ENCODE measurements at regions not wholly inside any gene's neighbourhood (a gene's known extent, or its start where the extent isn't known, plus 50 kb on each side); places are given as distances from the start of the nearest gene placed in this dataset.

DNA sequence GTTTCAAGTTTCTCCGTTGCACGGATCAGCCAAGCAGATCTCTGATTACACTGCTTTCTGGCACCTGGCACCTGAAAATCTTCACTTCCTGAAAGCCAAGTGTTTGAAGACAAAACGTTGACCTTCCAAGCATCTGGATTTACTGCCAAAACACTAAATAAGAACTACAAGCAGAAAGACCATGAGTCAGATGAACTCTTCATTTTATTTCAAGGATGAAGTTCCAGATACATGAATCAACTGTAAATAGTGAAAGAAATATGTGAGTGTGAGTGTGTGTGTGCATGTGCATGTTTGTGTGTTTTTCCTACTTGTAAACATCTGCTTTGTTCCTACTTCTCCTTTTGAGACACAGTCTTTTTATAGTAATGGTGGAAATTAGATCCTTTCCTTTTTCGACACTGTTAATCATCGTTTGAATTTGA is 60.0 kb upstream of the DTNA start:
- no peak overlapping the region for H3K27ac ChIP-seq (ENCODE audit: low read depth, low read length)

More for the DNA sequence above, 60.0 kb upstream of the DTNA start:
- H2AK5ac ChIP-seq (ENCODE audit: low read depth, low read length) = no peak overlapping the region
- H2BK15ac ChIP-seq (ENCODE audit: low read length) = no peak overlapping the region; the same call in 1 of the 2 replicates
- H4K5ac ChIP-seq (ENCODE audit: insufficient read length, low read depth, low read length) = no peak overlapping the region
- FAIRE-seq (peak; percentile 65), DNase-seq (ENCODE audit: low read depth in 1 of 2, low spot score in 2 of 2) (no peak)
- H4K20me1 ChIP-seq (replicated peaks in 1 of 2; ENCODE audit: control insufficient read depth in 1 of 2, insufficient read depth in 2 of 2, low read length in 2 of 2) = no peaks in the 10 kb centered on the region
- TF ChIP-seq RNF2 (IDR thresholded peaks at IDR 0.05; ENCODE audit: borderline replicate concordance, low read depth, low read length, missing control alignments, poor library complexity, severe bottlenecking) (no peak), EZH2 (IDR thresholded peaks at IDR 0.05; ENCODE audit: low read depth, low read length, severe bottlenecking) (no peak), RBBP5 (IDR thresholded peaks at IDR 0.05; ENCODE audit: borderline replicate concordance, low read depth, low read length) (no peak), SRF (IDR thresholded peaks at IDR 0.05; ENCODE audit: low read depth, low read length) (no peak), GABPA (IDR thresholded peaks at IDR 0.05; ENCODE audit: borderline replicate concordance, insufficient read depth, low read length) (no peak), NRF1 (IDR thresholded peaks at IDR 0.05; ENCODE audit: low read depth, low read length) (no peak), SIX5 (IDR thresholded peaks at IDR 0.05; ENCODE audit: low read depth, low read length) (no peak), CHD2 (IDR thresholded peaks at IDR 0.05; ENCODE audit: low read length) (no peak), HDAC6 (IDR thresholded peaks at IDR 0.05; ENCODE audit: low read depth, low read length) (no peak), SAP30 (IDR thresholded peaks at IDR 0.05; ENCODE audit: insufficient read depth, insufficient replicate concordance, low read length) (no peak), CHD1 (IDR thresholded peaks at IDR 0.05; ENCODE audit: low read depth, low read length) (no peak), TBP (IDR thresholded peaks at IDR 0.05; ENCODE audit: low read depth, low read length) (no peak)
- TF ChIP-seq, protein P1, sequence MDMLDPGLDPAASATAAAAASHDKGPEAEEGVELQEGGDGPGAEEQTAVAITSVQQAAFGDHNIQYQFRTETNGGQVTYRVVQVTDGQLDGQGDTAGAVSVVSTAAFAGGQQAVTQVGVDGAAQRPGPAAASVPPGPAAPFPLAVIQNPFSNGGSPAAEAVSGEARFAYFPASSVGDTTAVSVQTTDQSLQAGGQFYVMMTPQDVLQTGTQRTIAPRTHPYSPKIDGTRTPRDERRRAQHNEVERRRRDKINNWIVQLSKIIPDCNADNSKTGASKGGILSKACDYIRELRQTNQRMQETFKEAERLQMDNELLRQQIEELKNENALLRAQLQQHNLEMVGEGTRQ (IDR thresholded peaks at IDR 0.05; ENCODE audit: low read length) = no peak
- WGBS, 2 experiments (ENCODE audit: extremely low coverage in 1 of 2, insufficient coverage in 1 of 2, insufficient read length in 1 of 2, insufficient replicate concordance in 2 of 2, low coverage in 1 of 2, low lambda C conversion rate in 2 of 2, missing lambda C conversion rate in 1 of 2) = 81% methylated on average over 5 of the region's 5 CpGs; no CpG with 5 or more reads in 1 of the 2 experiments
- POLR2A ChIA-PET (ENCODE audit: partially characterized antibody) = interaction anchor here (2.2 kb wide), 1 partner anchor 9 kb away, joined by 7 read pairs; no protein-coding TSS in a partner anchor
- CTCF ChIA-PET (ENCODE audit: partially characterized antibody) = interaction anchor here (3.8 kb wide), 1 partner anchor 12 kb away, joined by 29 read pairs; no protein-coding TSS in a partner anchor
- no peaks in the 10 kb centered on the region for H3K36me3 ChIP-seq (ENCODE audit: control insufficient read depth in 2 of 4, insufficient read depth in 4 of 4, low read length in 3 of 4)
- H3K4me1 ChIP-seq (replicated peaks in 1 of 4; ENCODE audit: control insufficient read depth in 3 of 4, insufficient read depth in 4 of 4, low read length in 3 of 4) = peaks cover 0 to 10% (median 3%) of the 10 kb centered on the region in 4 experiments; a peak in 3 of 7 replicates
- H4K91ac ChIP-seq (replicated peaks; ENCODE audit: insufficient read length, low read length) = no peak overlapping the region
- no peaks in the 10 kb centered on the region for H3K79me1 ChIP-seq (ENCODE audit: low read depth, low read length)
- H3K9me3 ChIP-seq (ENCODE audit: insufficient read depth in 2 of 2, low read depth in 1 of 2, low read length in 1 of 2) = no peaks in the 10 kb centered on the region; a peak in 1 of 4 replicates
- H2BK120ac ChIP-seq (replicated peaks; ENCODE audit: low read depth, low read length) = peak overlapping the region; percentile 47
- H3K4me3 ChIP-seq (ENCODE audit: extremely low read depth in 1 of 4, insufficient read depth in 2 of 4, low read depth in 3 of 4, low read length in 4 of 4) = no peak overlapping the region
- no peak overlapping the region; the same call in 1 of the 2 replicates for H2BK5ac ChIP-seq (ENCODE audit: low read depth, low read length)
- no peaks in the 10 kb centered on the region for H3K79me2 ChIP-seq (ENCODE audit: control insufficient read depth in 1 of 2, insufficient read depth in 2 of 2, low read length in 2 of 2)
- no peak overlapping the region; the same call in 1 of the 2 replicates for H2BK20ac ChIP-seq (ENCODE audit: low read length)
- H3K9ac ChIP-seq (replicated peaks in 1 of 4; ENCODE audit: extremely low read depth in 1 of 4, low read depth in 3 of 4, low read length in 3 of 4) = no peak overlapping the region
- no peak overlapping the region for H3K14ac ChIP-seq (ENCODE audit: insufficient read length)
- H4K8ac ChIP-seq (ENCODE audit: extremely low read depth, insufficient read depth, low read length) = no peak overlapping the region
- H3K4ac ChIP-seq (replicated peaks; ENCODE audit: insufficient read length, low read depth, low read length) = no peak overlapping the region
- no peaks in the 10 kb centered on the region; the same call in 1 of the 2 replicates for H3K23me2 ChIP-seq (ENCODE audit: low read depth, low read length)
- no peak overlapping the region for H3K56ac ChIP-seq (replicated peaks; ENCODE audit: insufficient read length, low read depth, low read length)
- H2BK12ac ChIP-seq (ENCODE audit: low read depth, low read length) = peak overlapping the region; percentile 30
- no peak overlapping the region; the same call in 1 of the 2 replicates for H2AFZ ChIP-seq (ENCODE audit: low read length)
- no peaks in the 10 kb centered on the region for H3K27me3 ChIP-seq (replicated peaks in 1 of 4; ENCODE audit: control insufficient read depth in 3 of 4, extremely low read depth in 1 of 4, insufficient read depth in 3 of 4, low read length in 3 of 4)
- H3K18ac ChIP-seq (ENCODE audit: extremely low read depth, low read length) = no peak overlapping the region
- H3K23ac ChIP-seq (ENCODE audit: insufficient read length) = no peak overlapping the region
- no peak overlapping the region for H3K4me2 ChIP-seq (ENCODE audit: insufficient read depth in 1 of 2, low read depth in 2 of 2, low read length in 2 of 2)
